ENCODE measurements at regions not wholly inside any gene's neighbourhood (a gene's known extent, or its start where the extent isn't known, plus 50 kb on each side); places are given as distances from the start of the nearest gene placed in this dataset.

GRCh38 chr12:108401964-108402363 is 62.9 kb upstream of the CMKLR1 start:
- no peak for DNase-seq (ENCODE audit: low spot score in 2 of 2)
- H3K36me3 Mint-ChIP-seq = no peaks in the 10 kb centered on the region
- no peak for ATAC-seq
- peaks cover 11% of the 10 kb centered on the region for H3K9me3 Mint-ChIP-seq
- no peaks in the 10 kb centered on the region for H3K4me1 Mint-ChIP-seq
- H3K4me3 Mint-ChIP-seq = no peak overlapping the region
- no peak overlapping the region for H3K27ac Mint-ChIP-seq

DNA sequence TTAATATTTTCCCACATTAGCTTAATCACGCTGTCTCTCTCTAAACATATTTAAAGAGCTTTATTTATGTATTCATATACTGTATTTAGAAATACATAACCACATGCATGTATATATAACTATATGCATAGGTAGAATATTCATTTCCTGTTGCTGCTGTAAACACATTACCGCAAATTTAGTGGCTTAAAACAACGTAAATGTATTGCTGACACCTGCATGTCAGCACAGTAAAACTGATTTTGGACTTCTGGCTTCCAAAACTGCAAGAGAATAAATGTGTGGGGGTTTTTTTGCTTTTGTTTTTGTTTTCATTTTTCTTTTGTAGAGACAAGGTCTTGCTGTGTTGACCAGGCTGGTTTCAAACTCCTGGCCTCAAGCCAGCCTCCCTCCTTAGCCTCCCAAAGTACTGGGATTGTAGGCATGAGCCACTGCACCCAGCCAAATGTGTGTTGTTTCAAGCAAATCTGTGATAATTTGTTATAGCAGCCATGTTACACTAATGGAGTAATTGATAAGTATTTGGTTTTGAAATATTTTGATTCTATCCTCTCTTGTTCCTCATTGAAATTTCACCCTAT is 61.9 kb upstream of the CMKLR1 start:
- Mint-ChIP-seq H3K27ac (no peak overlapping the region), H3K4me3 (no peak overlapping the region), H3K4me1 (no peaks in the 10 kb centered on the region), H3K9me3 (peaks cover 12% of the 10 kb centered on the region), H3K36me3 (no peaks in the 10 kb centered on the region)
- DNase-seq (ENCODE audit: low spot score in 2 of 2) (no peak), ATAC-seq (no peak)

DNA sequence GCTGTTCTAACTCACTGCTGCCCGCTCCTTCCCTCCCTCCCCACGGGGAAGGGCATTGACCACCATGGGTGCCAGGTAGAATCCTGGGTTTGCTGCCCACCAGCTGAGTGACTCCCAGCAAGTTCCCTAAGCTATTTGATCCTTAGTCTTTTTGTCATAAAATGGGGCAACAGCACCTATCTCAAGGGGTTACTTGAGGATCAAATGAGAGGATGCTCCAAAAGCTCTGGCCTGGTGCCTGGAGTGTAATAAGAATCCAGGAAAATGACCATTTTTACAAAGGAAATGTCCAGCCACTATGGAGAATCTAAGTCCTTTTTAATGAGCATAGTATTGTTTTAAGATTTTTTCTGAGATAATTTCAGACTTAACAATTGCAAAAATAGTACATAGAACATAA is 61.4 kb upstream of the CMKLR1 start:
- H3K4me1 Mint-ChIP-seq = no peaks in the 10 kb centered on the region
- H3K9me3 Mint-ChIP-seq = peaks cover 7% of the 10 kb centered on the region
- H3K4me3 Mint-ChIP-seq = no peak overlapping the region
- H3K36me3 Mint-ChIP-seq = no peaks in the 10 kb centered on the region
- ATAC-seq = no peak
- H3K27ac Mint-ChIP-seq = no peak overlapping the region
- no peak for DNase-seq (ENCODE audit: low spot score in 2 of 2)

DNA sequence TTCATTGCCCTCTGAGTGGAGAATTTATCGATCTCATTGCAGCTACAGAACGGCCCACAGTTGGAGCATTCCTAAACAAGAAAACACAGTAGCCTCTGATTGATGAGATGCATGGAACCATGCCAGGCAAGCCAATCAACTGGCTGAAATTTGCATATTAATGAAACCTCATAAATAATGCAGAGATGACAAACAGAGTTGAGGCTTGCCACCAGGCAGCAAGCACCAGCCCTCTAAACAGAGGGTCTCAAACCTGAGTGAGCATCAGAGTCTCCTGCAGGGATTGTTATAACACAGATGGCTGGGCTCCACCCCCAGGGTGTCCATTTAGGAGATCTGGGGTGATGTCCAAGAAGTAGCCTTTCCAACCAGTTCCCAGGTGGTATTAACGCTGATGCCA is 60.9 kb upstream of the CMKLR1 start:
- Mint-ChIP-seq H3K9me3 (peaks cover 5% of the 10 kb centered on the region), H3K36me3 (no peaks in the 10 kb centered on the region), H3K4me1 (no peaks in the 10 kb centered on the region), H3K4me3 (no peak overlapping the region), H3K27ac (no peak overlapping the region)
- no peak for DNase-seq (ENCODE audit: low spot score in 2 of 2)
- ATAC-seq = no peak

- Mint-ChIP-seq H3K9me3 (peaks cover 5% of the 10 kb centered on the region), H3K4me3 (no peak overlapping the region), H3K36me3 (no peaks in the 10 kb centered on the region), H3K4me1 (no peaks in the 10 kb centered on the region), H3K27ac (no peak overlapping the region)
- no peak for ATAC-seq
- DNase-seq (ENCODE audit: low spot score in 2 of 2) = no peak
Measured at GRCh38 chr12:108399514-108399913, 60.4 kb upstream of the CMKLR1 start.

DNA sequence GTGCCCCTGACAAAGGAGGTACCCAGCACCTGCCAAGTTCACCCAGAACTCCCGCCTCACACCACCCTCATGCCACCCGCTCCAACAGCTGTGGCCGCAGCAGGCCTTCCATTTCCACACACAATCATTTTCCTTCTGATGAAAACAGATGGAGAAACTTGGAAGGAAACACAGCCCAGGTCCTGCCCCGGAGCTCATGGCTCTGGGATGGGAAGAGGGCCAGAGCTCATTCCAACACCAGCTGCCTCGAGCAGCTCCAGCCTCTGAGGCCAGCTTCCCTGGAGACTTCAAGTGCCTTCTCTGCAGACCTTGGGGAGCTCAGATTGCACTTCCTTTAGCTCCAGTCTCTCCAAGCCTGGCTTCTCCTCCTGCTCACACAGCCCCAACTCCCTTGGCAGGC is 55.1 kb upstream of the CMKLR1 start:
- Mint-ChIP-seq H3K9me3 (peaks cover 5% of the 10 kb centered on the region), H3K4me1 (no peaks in the 10 kb centered on the region), H3K27ac (no peak overlapping the region), H3K36me3 (no peaks in the 10 kb centered on the region), H3K4me3 (no peak overlapping the region)
- ATAC-seq (no peak), DNase-seq (ENCODE audit: low spot score in 2 of 2) (no peak)

DNA sequence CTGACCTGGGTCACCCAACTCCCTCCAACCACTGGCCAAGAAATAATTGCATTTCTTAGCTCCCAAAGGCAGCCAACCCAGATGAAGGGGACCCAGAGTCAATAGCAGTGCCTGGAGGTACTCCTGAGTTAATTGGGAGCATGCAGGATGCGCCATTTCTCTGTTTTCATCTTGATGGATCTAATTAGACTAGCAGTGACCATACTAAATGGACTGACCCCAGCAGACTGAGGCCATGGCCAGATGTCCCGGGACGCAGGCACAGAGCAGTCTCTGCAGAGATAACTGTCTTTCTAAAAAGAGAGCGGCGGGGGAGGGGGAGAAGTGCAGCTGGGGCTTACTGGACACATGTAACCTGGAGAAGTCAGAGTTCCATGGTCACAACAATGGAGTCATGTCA is 53.2 kb upstream of the CMKLR1 start:
- DNase-seq (ENCODE audit: low spot score in 2 of 2) = no peak
- no peak overlapping the region for H3K27ac Mint-ChIP-seq
- no peaks in the 10 kb centered on the region for H3K4me1 Mint-ChIP-seq
- H3K36me3 Mint-ChIP-seq = no peaks in the 10 kb centered on the region
- no peak for ATAC-seq
- H3K9me3 Mint-ChIP-seq = peaks cover 5% of the 10 kb centered on the region
- no peak overlapping the region for H3K4me3 Mint-ChIP-seq

DNA sequence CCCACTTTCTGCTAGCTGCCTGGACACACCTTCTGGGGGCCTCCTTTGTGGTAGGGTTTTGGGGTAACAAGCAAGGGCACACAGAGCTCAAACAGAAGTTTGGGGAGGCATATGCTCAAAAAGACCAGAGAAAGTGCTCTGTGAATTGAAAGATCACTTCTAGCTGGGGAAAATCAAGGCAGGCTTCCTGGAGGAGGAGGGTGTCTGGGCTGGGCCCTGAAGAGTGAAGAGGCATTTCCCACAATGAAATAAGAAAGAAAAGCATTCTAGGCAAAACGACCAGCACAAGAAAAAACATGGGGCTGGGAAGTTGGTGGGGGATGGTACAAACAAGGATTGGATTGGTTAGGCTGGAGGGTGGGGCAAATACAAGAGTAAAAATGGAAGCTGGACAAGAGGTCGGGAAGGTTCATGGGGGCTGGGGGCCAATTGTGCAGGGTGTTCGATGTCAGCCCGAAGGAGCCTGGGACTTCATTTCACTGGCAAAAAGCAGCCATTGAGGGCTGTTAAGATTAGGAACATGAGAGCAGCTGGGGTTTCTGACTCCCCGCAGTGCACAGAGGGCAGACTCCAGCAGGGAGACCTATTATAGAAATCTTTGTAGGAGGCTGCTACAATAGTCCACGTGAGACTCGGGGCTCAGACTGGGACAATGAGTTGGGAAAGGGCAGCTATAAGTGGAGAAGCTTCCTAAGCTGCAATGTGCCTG is 51.5 kb upstream of the CMKLR1 start:
- no peak overlapping the region for H3K4me3 Mint-ChIP-seq
- ATAC-seq (no peak), DNase-seq (ENCODE audit: low spot score in 2 of 2) (no peak)
- H3K4me1 Mint-ChIP-seq = no peaks in the 10 kb centered on the region
- no peak overlapping the region for H3K27ac Mint-ChIP-seq
- H3K36me3 Mint-ChIP-seq = no peaks in the 10 kb centered on the region
- no peaks in the 10 kb centered on the region for H3K9me3 Mint-ChIP-seq

GRCh38 chr12:108389544-108389943 is 50.4 kb upstream of the CMKLR1 start:
- no peaks in the 10 kb centered on the region for H3K4me1 Mint-ChIP-seq
- H3K27ac Mint-ChIP-seq = no peak overlapping the region
- no peaks in the 10 kb centered on the region for H3K9me3 Mint-ChIP-seq
- DNase-seq (ENCODE audit: low spot score in 2 of 2) = no peak
- ATAC-seq = no peak
- H3K4me3 Mint-ChIP-seq = no peak overlapping the region
- no peaks in the 10 kb centered on the region for H3K36me3 Mint-ChIP-seq
